GM19239 (cell line): ENCODE measurements at regions not wholly inside any gene's neighbourhood (a gene's known extent, or its start where the extent isn't known, plus 50 kb on each side); places are given as distances from the start of the nearest gene placed in this dataset.
"Not testable (repeated sequence)": the region's sequence is repeated elsewhere in the genome, so short reads cannot be mapped to it uniquely, and the experiment has no call there.

Source experiments
- DNase-seq: peaks from one replicate; pipeline ENCODE4 v3.0.0; 2011; ENCODE audit warnings: low spot score; ENCODE audit not compliant: insufficient read length
- FAIRE-seq: peaks from 2 replicates; lab custom pipeline; 2011; peaks lifted over from hg19 to GRCh38; lab: Jason Lieb, UNC

DNA sequence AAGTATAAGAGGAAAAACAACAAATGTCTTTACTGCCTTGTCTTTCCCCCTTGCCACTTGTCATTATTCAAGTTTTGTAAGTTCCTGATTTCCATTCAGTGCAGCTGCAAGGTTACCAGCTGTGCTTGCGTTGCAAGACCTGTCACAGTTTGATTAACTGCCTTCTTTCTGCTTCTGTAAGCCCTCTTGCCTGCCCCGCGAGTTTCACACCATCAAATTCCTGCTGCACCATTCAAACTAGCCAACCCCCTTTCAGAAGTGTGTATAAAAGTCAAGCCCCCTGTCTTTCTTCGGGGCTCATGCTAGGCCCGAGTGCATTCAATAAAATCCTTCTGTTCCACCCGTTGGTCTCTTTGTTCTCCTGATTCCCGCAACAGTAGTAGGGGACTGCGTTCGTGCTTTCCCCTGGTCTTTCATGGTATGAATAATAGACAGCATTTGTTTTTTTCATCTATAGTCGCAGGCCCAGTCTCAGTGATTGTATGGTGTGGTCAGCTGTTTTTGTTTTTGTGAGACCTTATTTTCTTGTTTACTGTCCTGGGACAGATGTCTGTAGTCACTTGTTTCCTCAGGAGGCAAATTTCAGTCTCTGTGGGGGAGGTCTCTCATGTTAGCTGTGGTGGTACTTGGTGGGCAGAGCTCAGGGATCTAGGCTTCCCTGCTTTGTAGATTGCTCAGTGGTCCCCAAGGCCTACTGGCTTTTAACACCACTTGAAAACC, 159.1 kb upstream of the NOTCH2NLA start:
- not testable (repeated sequence) for DNase-seq, FAIRE-seq

DNA sequence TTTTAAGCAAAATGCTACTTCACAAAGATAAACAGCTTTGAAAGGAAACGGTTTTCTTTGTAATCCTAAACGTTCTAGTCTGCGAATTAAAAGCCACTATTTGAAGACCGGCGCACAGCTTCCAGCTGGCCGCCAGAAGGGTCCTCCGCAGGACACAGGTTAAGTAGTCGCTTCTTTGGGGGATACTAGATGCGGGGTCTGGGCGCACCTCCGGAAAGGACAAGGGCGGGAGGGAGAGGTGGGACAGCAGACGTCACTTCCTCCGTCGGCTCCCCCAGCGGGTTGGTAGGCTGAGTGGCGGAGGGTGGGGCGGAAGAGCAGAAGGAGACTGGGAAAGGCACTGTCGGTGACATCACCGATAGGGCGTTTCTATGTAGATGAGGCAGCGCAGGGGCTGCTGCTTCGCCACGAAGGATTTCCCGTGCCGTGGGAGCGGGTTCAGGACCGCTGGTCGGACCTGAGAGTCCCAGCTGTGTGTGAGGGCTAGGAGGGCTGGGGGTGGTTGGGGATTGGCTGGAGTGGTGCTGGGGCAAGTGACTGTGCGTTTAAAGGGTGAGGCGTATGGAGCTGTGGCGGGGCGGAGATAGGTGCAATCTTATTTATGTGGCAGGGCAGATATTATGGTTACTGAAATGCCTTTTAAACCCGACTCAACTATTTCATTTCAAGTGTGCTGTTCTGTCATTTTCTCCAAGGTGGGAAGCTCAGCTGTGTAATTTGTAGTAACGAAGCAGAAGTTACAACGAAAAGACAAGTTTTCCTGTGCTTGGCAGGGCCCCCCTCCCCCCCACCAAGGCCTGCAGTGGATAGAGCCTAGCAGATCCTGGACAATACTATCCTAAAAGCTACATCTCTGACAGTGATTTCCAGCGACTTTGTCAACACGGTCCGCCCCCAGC, 158.3 kb upstream of the NOTCH2NLA start:
- peak; percentile 7 for DNase-seq
- not testable (repeated sequence) for FAIRE-seq

DNA sequence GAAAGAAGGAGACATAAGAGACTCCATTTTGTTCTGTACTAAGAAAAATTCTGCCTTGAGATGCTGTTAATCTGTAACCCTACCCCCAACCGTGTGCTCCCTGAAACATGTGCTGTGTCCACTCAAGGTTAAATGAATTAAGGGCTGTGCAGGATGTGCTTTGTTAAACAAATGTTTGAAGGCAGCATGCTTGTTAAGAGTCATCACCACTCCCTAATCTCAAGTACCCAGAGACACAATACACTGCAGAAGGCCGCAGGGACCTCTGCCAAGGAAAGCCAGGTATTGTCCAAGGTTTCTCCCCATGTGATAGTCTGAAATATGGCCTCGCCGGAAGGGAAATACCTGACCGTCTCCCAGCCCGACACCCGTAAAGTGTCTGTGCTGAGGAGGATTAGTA, 152.4 kb upstream of the NOTCH2NLA start:
- not testable (repeated sequence) for FAIRE-seq

DNA sequence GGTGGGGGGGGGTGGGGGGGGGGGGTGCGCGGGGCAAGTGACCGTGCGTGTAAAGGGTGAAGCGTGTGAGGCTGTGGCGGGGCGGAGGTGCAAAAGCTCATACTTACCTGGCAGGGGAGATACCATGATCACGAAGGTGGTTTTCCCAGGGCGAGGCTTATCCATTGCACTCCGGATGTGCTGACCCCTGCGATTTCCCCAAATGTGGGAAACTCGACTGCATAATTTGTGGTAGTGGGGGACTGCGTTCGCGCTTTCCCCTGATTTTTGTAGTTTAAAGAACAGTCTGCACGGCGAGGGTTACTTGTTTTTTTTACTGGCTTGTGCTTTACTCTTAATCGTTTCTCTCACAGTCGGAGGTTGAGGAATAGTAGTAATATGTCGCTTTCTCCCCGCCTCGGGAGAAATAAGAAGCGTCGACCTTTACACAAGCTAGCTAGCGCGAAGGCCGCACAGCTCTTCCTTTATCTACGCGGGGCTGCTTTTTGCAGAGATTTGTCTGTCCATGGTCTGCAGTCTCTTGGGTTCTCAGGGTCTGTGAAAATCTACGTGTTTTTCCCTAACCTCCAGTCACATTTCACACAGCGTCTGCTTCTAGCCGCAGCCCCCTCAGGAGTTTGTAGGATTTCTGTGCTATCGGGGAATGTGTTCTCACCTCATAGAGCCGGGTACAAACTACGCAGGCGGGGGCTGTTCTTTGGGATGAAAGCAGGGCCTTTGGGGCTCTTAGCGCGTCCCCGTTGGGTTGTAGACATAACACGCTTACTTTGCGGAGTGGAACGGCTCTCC, 148.1 kb upstream of the NOTCH2NLA start:
- not testable (repeated sequence) for FAIRE-seq
- DNase-seq: peak; percentile 8

More for the DNA sequence above, 152.4 kb upstream of the NOTCH2NLA start:
- DNase-seq: not testable (repeated sequence)

DNA sequence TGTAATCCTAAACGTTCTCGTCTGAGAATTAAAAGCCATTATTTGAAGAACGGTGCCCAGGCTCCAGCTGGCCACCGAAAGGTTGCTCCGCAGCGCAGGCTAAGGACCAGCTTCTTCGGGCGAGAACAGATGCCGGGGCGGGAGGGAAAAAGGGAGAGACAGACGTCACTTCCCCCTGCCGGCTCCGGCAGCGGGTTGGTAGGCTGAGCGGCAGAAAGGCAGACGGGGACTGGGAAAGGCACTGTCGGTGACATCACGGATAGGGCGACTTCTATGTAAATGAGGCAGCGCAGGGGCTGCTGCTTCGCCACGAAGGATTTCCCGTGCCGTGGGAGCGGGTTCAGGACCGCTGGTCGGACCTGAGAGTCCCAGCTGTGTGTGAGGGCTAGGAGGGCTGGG, 147.5 kb upstream of the NOTCH2NLA start:
- FAIRE-seq, DNase-seq: not testable (repeated sequence)

DNA sequence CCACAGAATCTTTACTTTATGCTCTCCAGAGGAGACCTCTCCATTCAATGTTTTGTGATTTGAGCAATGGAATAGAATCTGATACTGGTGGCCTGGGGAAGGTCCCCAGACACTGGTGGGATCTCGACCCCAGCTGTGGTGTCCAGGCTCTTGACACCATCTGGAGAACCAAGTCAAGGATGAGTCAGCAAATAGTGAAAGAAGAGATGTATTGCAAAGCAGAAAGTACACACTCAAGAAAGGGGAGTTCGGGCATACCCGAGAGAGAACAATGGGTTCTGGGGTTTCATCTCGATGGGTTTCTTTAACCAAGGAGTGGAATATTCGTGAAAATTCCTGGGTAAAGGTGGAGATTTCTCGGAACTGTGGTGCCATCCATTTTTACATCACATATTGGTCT, 146.3 kb upstream of the NOTCH2NLA start:
- not testable (repeated sequence) for FAIRE-seq, DNase-seq

DNA sequence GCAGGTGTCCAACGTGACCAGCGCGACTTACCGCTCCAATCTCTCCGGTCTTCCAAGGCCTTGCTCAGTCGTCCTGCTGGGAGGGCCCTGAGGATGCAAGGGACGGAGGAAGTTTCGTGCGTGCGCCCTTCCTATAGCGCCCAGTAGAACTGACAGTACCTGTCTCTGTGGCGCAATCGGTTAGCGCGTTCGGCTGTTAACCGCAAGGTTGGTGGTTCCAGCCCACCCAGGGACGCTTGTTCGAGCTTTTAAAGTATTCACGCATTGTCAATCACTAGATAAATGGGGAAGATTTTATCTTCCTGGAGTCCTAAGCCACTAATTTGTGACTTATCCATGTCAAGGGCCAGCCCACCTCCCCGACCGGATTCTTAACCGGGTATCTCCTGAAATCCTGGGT, 141.1 kb upstream of the NOTCH2NLA start:
- FAIRE-seq, DNase-seq: not testable (repeated sequence)

DNA sequence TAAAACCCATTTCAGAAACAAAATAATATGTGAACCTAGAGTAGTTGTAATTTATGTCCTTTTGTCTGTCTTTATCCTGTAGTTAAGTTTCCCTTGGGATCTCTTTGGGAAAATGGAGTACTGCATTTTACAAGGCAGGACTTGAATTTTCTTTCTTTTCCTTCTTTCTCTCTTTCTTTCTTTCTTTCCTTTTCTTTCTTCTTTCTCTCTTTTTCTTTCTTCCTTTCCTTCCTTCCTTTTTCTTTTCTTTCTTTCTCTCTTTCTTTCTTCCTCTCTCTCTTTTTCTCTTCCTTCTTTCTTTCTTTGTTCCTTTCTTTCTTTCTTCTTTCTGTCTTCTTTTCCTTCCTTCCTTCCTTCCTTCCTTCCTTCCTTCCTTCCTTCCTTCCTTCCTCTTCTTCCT, 126.6 kb upstream of the NOTCH2NLA start:
- not testable (repeated sequence) for FAIRE-seq, DNase-seq

DNA sequence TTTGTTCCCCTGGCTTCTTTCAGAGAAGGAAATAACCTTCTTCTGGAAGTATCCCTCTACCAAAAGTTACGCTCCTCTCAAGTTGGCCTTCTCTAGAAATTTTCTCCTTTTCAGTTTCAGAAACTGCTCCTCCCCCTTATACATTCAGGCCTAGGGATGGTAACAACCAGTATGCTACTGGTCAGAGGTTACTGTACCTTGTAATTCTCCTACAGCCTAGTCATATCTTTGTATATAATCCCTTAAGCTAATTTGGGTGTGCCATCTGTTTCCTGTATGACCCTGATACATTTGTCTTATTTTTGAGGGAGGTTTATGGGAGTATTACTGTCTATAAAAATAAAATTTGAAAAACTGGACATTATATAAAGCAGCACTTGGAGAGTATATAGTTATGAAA, 98.0 kb upstream of the NOTCH2NLA start:
- FAIRE-seq: not testable (repeated sequence)

DNA sequence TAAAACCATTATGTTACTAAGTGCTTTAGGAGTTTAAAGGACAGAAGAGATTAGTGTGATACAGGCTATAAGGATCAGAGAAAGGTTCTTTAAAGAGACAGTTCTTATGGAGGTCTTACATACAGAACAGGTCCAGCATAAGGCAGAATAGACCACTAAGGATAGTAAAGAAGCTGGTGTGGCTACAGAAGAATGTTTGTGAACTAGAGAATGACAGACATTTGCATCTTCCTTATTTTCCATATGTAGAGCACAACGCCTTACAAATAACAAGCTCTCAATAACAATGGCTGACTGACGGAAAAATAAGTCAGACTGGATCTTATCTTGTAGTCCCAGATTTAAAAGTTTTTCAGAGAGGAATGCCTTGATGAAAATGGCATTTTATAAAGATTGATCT, 95.6 kb upstream of the NOTCH2NLA start:
- not testable (repeated sequence) for DNase-seq, FAIRE-seq

More for the DNA sequence above, 98.0 kb upstream of the NOTCH2NLA start:
- not testable (repeated sequence) for DNase-seq

DNA sequence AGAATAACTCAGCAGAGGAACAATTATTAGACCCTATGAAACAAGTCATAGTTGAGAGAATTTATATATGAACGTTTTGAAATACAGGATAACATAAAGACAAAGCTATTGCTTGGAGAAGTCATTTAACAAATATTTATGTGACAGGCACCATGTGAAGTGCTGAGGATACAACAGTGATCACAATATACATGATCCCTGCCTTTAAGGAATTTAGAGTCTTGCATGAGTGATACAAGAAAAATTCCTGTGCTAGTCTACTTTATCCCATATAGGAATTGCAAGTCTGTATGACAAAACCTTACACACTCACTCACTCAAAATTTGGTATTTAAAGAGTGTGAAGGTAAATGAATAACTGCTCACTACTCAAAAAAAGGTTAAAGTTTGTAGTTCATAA, 94.5 kb upstream of the NOTCH2NLA start:
- not testable (repeated sequence) for DNase-seq, FAIRE-seq

DNA sequence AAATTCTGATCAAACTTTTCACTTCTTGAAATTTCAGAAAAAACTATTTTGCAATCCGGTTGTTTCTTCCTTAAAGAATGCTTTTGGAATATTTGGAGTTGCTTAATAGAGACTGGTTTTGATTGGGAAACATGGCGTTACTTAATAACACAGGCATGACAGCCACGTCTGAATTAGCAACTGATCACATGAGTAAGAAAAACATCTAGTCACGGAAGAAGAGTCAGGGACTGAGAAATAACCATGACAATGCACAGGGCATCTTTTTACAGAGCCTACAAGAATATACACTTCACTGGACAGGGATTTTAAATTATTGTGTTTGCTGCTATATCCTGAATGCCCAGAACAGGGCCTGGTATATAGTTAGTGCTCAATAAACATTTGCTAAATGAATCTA, 94.1 kb upstream of the NOTCH2NLA start:
- not testable (repeated sequence) for DNase-seq, FAIRE-seq

DNA sequence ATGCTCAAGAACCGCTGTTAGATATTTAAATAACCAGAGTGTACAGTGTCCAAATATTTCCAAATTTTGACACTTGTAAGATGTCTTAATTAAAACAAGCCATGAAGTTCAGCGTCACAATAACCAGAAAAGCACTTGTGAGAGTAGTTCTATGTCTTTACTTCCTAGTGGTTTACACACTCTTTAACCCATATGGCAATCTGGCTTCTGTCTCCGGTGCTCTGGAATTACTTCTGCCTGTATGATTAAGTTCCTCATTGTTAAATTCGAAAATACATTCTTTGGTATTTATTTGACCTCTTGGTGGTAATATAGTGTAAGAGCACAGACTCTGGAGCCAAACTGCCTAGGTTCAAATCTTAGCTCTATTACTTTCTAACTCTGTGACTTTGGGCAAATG, 89.9 kb upstream of the NOTCH2NLA start:
- not testable (repeated sequence) for DNase-seq, FAIRE-seq

DNA sequence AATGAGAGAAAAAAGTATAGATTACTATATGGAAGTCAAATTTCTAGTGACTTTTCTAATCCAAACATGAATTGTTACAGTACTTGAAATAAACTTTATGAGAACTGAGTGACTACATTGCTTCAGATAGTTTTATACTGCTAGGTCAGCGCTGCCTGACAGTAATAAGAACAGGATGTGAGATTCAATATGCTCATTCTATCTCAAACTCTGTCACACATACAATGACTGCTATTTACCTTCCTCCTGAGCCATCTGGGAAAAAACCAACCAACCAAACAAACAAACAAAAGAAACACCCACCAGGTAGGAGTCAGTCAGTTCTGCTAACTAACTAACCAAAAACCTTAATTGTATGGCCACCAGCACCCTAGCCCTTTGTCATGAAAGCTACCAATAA, 89.0 kb upstream of the NOTCH2NLA start:
- not testable (repeated sequence) for FAIRE-seq, DNase-seq

DNA sequence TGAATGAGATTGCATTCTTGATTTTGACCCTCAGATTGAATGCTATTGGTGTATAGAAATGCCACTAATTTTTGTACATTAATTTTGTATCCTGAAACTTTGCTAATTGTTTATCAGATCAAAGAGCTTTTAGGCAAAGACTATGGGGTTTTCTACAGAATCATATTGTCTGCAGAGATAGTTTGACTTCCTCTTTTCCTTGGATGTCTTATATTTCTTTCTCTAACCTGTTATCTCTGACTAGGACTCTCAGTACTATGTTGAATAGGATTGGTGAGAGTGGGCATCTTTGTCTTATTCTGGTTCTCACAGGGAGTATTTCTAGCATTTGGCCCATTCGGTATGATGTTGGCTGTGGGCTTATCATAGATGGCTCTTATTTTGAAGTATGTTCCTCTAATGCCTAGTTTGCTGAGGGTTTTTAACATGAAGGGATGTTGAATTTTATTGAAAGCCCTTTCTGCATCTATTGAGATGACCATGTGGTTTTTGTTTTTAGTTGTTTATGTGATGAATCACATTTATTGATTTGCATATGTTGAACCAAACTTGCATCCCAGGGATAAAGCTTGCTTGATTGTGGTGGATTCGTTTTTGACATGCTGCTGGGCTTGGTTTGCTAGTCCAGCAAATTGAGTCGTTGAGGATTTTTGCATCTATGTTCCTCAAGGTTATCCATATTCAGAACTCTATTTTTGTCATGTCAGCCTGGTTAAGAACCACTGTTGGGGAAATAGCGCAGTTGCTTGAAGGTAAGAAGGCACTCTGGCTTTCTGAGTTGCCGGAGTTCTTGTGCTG, 85.8 kb upstream of the NOTCH2NLA start:
- not testable (repeated sequence) for FAIRE-seq, DNase-seq

DNA sequence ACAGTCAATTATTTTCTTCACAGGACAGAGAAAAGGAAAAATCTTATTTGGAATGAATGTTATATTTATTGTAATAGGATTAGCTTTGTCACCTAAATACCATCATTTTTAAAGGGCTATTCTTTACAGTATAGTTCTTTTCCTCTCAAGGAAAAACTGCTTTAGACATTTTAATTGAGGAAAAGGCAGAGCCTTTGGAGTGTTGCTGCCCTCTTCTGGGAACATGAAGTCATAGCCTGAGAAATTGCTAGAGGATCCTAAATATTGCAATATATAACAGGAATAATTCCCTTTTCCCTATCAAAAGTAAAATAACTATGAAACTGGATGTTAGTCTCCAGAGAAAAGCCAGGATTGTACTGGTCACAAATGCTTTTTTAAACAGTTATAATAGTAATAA, 81.8 kb upstream of the NOTCH2NLA start:
- not testable (repeated sequence) for DNase-seq, FAIRE-seq

DNA sequence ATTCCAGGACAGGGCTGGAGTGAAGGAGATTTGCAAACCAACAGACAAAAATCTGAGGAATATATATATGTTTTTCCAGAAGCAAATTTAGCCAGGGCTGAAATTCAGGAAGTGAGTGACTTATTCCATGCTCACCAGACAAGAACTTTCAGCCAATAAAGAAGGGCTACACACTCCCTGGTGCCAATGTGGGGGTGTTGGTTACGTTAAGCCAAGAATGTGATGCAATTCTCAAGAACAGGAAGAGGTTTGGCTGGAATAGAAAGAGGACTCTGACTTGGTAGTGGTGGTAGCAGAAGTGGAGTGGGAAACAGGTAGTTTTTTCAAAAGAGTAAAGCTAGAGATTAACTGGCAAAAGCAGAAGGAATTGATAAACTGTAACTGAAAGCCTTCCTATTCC, 80.6 kb upstream of the NOTCH2NLA start:
- not testable (repeated sequence) for FAIRE-seq, DNase-seq

DNA sequence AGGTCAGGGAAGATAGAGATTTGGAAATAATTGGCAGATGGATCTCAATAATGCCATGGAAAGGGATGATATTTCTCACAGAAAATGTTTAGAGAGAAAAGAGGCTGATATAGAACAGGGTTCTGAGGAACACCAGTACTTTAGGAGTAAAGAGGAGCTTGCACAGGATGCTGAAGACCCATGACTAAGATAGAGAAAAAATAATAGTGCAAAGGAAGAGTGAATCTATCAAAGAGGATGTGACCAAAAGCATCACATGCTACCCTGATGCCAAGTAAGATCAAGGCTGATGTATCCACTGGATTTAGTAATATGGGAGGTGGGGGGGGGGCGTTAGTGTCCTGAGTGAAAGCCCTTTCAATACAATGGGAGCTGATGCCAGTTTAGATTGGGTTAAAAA, 80.1 kb upstream of the NOTCH2NLA start:
- not testable (repeated sequence) for DNase-seq, FAIRE-seq

DNA sequence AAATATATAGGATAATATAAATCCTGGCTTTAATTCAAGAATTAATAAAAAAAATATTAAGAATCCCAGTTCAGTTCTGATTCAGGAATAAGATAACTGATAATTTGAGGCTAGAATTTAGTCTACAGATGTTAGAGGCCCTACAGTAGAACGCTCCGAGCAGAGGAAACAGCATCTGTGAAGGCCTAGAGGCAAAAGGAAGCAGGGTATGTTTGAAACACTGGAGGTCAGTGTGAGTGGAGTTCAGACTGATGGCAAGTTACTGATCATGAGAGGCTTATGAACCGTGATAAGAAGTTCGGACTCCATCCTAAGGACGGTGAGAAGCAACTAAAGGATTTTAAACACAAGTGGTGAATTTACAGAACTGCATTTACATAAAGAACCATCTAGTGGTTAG, 79.3 kb upstream of the NOTCH2NLA start:
- not testable (repeated sequence) for FAIRE-seq, DNase-seq
